AG10803 (cell line): ENCODE measurements at regions not wholly inside any gene's neighbourhood (a gene's known extent, or its start where the extent isn't known, plus 50 kb on each side); places are given as distances from the start of the nearest gene placed in this dataset.
A peak's percentile ranks its signal among the peaks of the same experiment; 100 is the strongest.

Source experiments
- DNase-seq: peaks from one replicate; pipeline ENCODE4 v3.0.0; 2010; ENCODE audit warnings: low read depth
- H3K4me3 ChIP-seq: 2 replicates; pipeline ENCODE4 v1.5.1; 2011; ENCODE audit warnings: mild to moderate bottlenecking, low read length, control low read depth
- CTCF ChIP-seq: conservative IDR thresholded peaks from 2 replicates; pipeline ENCODE4 v1.5.1; 2011; ENCODE audit warnings: mild to moderate bottlenecking, low read length, control low read depth, inconsistent platforms

- DNase-seq: no peak
- no peak overlapping the region for H3K4me3 ChIP-seq
- TF ChIP-seq CTCF: no peak
Observed at GRCh38 chr20:24782801-24783630, 166.1 kb upstream of the CST7 start.

GRCh38 chr20:24783631-24784492 is 165.2 kb upstream of the CST7 start:
- no peak for DNase-seq
- H3K4me3 ChIP-seq: no peak overlapping the region
- TF ChIP-seq CTCF: no peak; the same call in 1 of the 2 replicates

- no peak overlapping the region for H3K4me3 ChIP-seq
- no peak for DNase-seq
- no peak for TF ChIP-seq CTCF
Observed at GRCh38 chr20:24784607-24785006, 164.5 kb upstream of the CST7 start.

- peak; percentile 85 for DNase-seq
- no peak overlapping the region for H3K4me3 ChIP-seq
- TF ChIP-seq CTCF: no peak
Observed at GRCh38 chr20:24785141-24786110, 163.6 kb upstream of the CST7 start.

DNA sequence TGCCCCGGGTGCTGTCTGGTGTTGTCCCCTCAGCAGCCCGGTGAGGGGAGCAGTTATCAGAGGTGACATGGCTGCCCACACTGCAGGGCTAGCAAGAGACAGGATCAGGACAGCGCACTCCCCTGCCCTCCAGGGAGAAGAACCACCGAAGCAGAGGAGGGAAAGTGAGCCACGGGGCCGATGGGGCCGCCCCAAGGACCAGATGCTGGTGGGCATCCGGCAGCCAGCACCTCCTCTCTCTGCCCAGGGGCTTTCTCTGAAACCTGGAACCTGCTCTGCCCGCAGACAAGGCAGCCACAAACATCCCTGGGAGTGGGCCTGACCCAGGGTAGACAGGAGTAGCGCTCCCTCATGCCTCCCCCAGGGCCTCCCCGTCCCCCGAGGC is 163.0 kb upstream of the CST7 start:
- H3K4me3 ChIP-seq: no peak overlapping the region
- no peak for DNase-seq
- TF ChIP-seq CTCF: no peak

DNA sequence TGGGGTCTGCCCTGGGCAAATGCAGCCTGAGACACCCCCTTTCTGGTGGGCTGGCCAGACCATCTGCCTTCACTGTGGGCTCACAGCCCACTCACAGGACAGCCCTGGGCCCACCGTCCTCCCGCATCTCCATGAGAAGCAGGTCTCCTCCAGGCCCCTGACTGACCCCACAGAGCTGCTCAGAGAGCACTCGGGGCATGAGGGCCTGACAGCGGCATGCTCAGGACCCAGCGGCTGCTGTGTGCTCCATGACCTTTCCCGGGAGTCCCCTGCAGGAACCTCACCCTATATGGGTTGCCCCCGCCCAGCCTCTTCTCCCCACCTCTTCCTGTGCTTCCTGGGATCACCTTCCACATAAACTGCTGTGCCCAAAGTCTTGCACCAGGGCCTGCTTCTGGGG is 162.4 kb upstream of the CST7 start:
- TF ChIP-seq CTCF: no peak
- no peak for DNase-seq
- no peak overlapping the region for H3K4me3 ChIP-seq
